ENCODE measurements at regions not wholly inside any gene's neighbourhood (a gene's known extent, or its start where the extent isn't known, plus 50 kb on each side); places are given as distances from the start of the nearest gene placed in this dataset.

DNA sequence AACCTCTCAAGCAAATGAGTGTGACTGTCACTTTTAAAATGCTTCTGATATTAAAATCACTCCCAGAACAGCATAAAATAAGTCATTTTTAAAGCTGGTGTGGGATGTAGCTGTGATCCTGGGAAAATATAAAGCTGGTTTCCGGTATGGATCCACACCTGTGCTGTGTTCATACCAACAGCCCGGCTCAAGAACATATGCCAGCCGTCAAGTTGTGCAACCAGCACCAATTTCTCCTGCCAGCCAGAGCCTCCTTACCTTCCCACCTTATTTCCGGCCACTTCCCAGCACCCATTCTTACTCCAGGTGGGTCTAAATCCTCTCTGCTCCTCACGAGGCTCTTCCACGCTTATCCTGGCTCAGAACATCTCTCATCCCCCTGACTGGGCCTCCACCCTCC, 50.9 kb upstream of the RPS6KA2 start (continued):
- TF ChIP-seq, protein P1, sequence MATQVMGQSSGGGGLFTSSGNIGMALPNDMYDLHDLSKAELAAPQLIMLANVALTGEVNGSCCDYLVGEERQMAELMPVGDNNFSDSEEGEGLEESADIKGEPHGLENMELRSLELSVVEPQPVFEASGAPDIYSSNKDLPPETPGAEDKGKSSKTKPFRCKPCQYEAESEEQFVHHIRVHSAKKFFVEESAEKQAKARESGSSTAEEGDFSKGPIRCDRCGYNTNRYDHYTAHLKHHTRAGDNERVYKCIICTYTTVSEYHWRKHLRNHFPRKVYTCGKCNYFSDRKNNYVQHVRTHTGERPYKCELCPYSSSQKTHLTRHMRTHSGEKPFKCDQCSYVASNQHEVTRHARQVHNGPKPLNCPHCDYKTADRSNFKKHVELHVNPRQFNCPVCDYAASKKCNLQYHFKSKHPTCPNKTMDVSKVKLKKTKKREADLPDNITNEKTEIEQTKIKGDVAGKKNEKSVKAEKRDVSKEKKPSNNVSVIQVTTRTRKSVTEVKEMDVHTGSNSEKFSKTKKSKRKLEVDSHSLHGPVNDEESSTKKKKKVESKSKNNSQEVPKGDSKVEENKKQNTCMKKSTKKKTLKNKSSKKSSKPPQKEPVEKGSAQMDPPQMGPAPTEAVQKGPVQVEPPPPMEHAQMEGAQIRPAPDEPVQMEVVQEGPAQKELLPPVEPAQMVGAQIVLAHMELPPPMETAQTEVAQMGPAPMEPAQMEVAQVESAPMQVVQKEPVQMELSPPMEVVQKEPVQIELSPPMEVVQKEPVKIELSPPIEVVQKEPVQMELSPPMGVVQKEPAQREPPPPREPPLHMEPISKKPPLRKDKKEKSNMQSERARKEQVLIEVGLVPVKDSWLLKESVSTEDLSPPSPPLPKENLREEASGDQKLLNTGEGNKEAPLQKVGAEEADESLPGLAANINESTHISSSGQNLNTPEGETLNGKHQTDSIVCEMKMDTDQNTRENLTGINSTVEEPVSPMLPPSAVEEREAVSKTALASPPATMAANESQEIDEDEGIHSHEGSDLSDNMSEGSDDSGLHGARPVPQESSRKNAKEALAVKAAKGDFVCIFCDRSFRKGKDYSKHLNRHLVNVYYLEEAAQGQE (IDR thresholded peaks at IDR 0.05; ENCODE audit: borderline replicate concordance in 1 of 2, low read depth in 1 of 2, low read length in 2 of 2): no peak
- no peak for TF ChIP-seq KAT7 (CRISPR knock-in tag; IDR thresholded peaks at IDR 0.05; ENCODE audit: borderline replicate concordance)

Measured in HepG2 (cell line).